ENCODE measurements at regions not wholly inside any gene's neighbourhood (a gene's known extent, or its start where the extent isn't known, plus 50 kb on each side); places are given as distances from the start of the nearest gene placed in this dataset.

GRCh38 chr2:71791501-71792135 lies 338.3 kb downstream of the DYSF start:
- H3K79me2 ChIP-seq (ENCODE audit: control insufficient read depth, insufficient read depth, low read length): no peaks in the 10 kb centered on the region
- WGBS (ENCODE audit: insufficient coverage, insufficient replicate concordance, low lambda C conversion rate, missing lambda C conversion rate): 14% methylated on average over 12 of the region's 14 CpGs
- H3K4me2 ChIP-seq (ENCODE audit: control insufficient read depth, insufficient read depth): no peak overlapping the region
- FAIRE-seq (no peak), DNase-seq (ENCODE audit: low read depth, low spot score) (no peak), ATAC-seq (no peak)
- intact Hi-C loops (cut with micrococcal nuclease; ENCODE audit: unreplicated experiment): no loop called here
- in situ Hi-C loops (cut with MboI): no loop called here
- H3K4me3 ChIP-seq: no peak overlapping the region
- TF ChIP-seq BRCA1 (IDR thresholded peaks at IDR 0.05; ENCODE audit: low read depth, low read length) (no peak), POLR2A (IDR thresholded peaks at IDR 0.05; ENCODE audit: low read depth, low read length) (no peak), WRNIP1 (IDR thresholded peaks at IDR 0.05; ENCODE audit: borderline replicate concordance, low read depth, low read length) (no peak), NBN (IDR thresholded peaks at IDR 0.05) (no peak), HDAC2 (IDR thresholded peaks at IDR 0.05) (no peak), SUZ12 (IDR thresholded peaks at IDR 0.05; ENCODE audit: unreplicated experiment) (no peak)
- TF ChIP-seq, protein P1, sequence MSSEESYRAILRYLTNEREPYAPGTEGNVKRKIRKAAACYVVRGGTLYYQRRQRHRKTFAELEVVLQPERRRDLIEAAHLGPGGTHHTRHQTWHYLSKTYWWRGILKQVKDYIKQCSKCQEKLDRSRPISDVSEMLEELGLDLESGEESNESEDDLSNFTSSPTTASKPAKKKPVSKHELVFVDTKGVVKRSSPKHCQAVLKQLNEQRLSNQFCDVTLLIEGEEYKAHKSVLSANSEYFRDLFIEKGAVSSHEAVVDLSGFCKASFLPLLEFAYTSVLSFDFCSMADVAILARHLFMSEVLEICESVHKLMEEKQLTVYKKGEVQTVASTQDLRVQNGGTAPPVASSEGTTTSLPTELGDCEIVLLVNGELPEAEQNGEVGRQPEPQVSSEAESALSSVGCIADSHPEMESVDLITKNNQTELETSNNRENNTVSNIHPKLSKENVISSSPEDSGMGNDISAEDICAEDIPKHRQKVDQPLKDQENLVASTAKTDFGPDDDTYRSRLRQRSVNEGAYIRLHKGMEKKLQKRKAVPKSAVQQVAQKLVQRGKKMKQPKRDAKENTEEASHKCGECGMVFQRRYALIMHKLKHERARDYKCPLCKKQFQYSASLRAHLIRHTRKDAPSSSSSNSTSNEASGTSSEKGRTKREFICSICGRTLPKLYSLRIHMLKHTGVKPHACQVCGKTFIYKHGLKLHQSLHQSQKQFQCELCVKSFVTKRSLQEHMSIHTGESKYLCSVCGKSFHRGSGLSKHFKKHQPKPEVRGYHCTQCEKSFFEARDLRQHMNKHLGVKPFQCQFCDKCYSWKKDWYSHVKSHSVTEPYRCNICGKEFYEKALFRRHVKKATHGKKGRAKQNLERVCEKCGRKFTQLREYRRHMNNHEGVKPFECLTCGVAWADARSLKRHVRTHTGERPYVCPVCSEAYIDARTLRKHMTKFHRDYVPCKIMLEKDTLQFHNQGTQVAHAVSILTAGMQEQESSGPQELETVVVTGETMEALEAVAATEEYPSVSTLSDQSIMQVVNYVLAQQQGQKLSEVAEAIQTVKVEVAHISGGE (CRISPR knock-in tag; IDR thresholded peaks at IDR 0.05): no peak
- ChIA-PET CTCF (no interaction called here), SMC1A (ENCODE audit: uncharacterized antibody, unreplicated experiment) (no interaction called here), POLR2A (no interaction called here), RAD21 (ENCODE audit: unreplicated experiment) (no interaction called here)
- H3K9me3 ChIP-seq (replicated peaks; ENCODE audit: control insufficient read depth, insufficient read depth, low read length): no peaks in the 10 kb centered on the region
- no TSS peak for BruUV-seq (replicated peaks)
- H2AFZ ChIP-seq (ENCODE audit: control insufficient read depth, low read depth, low read length): no peak overlapping the region
- H3K27me3 ChIP-seq (replicated peaks in 1 of 2; ENCODE audit: control insufficient read depth in 2 of 2, insufficient read depth in 2 of 2, low read length in 1 of 2): no peaks in the 10 kb centered on the region; a peak in 1 of 4 replicates
- H3K27ac ChIP-seq (ENCODE audit: control insufficient read depth, insufficient read depth): no peak overlapping the region
- no peaks in the 10 kb centered on the region for H4K20me1 ChIP-seq (ENCODE audit: control insufficient read depth, insufficient read depth)
- no peak overlapping the region for H3K9ac ChIP-seq (ENCODE audit: control insufficient read depth, insufficient read depth, low read length)
- H3K4me1 ChIP-seq (ENCODE audit: control insufficient read depth, insufficient read depth, low read length): no peaks in the 10 kb centered on the region
- no peaks in the 10 kb centered on the region for H3K36me3 ChIP-seq (ENCODE audit: control insufficient read depth in 2 of 2, insufficient read depth in 2 of 2, low read length in 1 of 2)

All from GM12878 (cell line).